Activated CD8-positive, alpha-beta T cell treated with anti-CD3 and anti-CD28 coated beads for 36 hours (primary cell): ENCODE measurements at regions not wholly inside any gene's neighbourhood (a gene's known extent, or its start where the extent isn't known, plus 50 kb on each side); places are given as distances from the start of the nearest gene placed in this dataset.

ENCODE experiments used
- ATAC-seq: fragments of 200-7000 bp; cut with Tn5 transposase; one replicate; pipeline ENCODE4 v1.10.0; 2021; ENCODE audit warnings: mild to moderate bottlenecking, moderate library complexity
- CTCF ChIA-PET: fragments of 350-600 bp; sonication (Branson Sonifier 250); formaldehyde crosslinking; loops from one replicate; lab custom pipeline; 2021; ENCODE audit warnings: antibody characterized with exemption; lab: Charles Lee
- POLR2A ChIA-PET: fragments of 350-600 bp; sonication (Branson Sonifier 250); formaldehyde crosslinking; loops from one replicate; lab custom pipeline; 2021; ENCODE audit warnings: antibody characterized with exemption; lab: Charles Lee
- DNase-seq: peaks from one replicate; pipeline ENCODE4 v3.0.0-alpha.2; 2020
- H3K27ac Mint-ChIP-seq: one replicate; pipeline ENCODE4 v1.8.0; 2021; ENCODE audit warnings: mild to moderate bottlenecking, mixed read lengths
- H3K27me3 Mint-ChIP-seq: one replicate; pipeline ENCODE4 v1.8.0; 2021; ENCODE audit warnings: mixed read lengths
- H3K36me3 Mint-ChIP-seq: one replicate; pipeline ENCODE4 v1.8.0; 2021; ENCODE audit warnings: low read depth, mixed read lengths
- H3K4me1 Mint-ChIP-seq: one replicate; pipeline ENCODE4 v1.8.0; 2021; ENCODE audit warnings: low read depth, mixed read lengths
- H3K4me3 Mint-ChIP-seq: one replicate; pipeline ENCODE4 v1.8.0; 2021; ENCODE audit warnings: mild to moderate bottlenecking, moderate library complexity, mixed read lengths
- H3K9me3 Mint-ChIP-seq: one replicate; pipeline ENCODE4 v1.8.0; 2021; ENCODE audit warnings: mixed read lengths
- intact Hi-C: fragments of 100-400 bp; cut with micrococcal nuclease; formaldehyde crosslinking; loops from one replicate; pipeline ENCODE4 v1.10.0; 2022
- TF ChIP-seq, protein P1 (sequence below): fragments of 200-600 bp; IDR thresholded peaks from one replicate; pipeline ENCODE4 v1.8.0; 2022; ENCODE audit warnings: antibody characterized with exemption, mild to moderate bottlenecking

- TF ChIP-seq, protein P1, sequence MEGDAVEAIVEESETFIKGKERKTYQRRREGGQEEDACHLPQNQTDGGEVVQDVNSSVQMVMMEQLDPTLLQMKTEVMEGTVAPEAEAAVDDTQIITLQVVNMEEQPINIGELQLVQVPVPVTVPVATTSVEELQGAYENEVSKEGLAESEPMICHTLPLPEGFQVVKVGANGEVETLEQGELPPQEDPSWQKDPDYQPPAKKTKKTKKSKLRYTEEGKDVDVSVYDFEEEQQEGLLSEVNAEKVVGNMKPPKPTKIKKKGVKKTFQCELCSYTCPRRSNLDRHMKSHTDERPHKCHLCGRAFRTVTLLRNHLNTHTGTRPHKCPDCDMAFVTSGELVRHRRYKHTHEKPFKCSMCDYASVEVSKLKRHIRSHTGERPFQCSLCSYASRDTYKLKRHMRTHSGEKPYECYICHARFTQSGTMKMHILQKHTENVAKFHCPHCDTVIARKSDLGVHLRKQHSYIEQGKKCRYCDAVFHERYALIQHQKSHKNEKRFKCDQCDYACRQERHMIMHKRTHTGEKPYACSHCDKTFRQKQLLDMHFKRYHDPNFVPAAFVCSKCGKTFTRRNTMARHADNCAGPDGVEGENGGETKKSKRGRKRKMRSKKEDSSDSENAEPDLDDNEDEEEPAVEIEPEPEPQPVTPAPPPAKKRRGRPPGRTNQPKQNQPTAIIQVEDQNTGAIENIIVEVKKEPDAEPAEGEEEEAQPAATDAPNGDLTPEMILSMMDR: no peak
- H3K27me3 Mint-ChIP-seq: peaks cover 18% of the 10 kb centered on the region
- H3K4me3 Mint-ChIP-seq: no peak overlapping the region
- no peak for DNase-seq
- ChIA-PET POLR2A (no interaction called here), CTCF (interaction anchor here (1.3 kb wide), 1 partner anchor 40 kb away, joined by 6 read pairs; no protein-coding TSS in a partner anchor)
- no peaks in the 10 kb centered on the region for H3K4me1 Mint-ChIP-seq
- no peaks in the 10 kb centered on the region for H3K9me3 Mint-ChIP-seq
- no peak for ATAC-seq
- H3K27ac Mint-ChIP-seq: no peak overlapping the region
- no peaks in the 10 kb centered on the region for H3K36me3 Mint-ChIP-seq
- intact Hi-C loops: no loop called here
Measured at GRCh38 chr5:113652161-113652560, 138.7 kb downstream of the YTHDC2 start.

- intact Hi-C loops: no loop called here
- ATAC-seq (no peak), DNase-seq (no peak)
- Mint-ChIP-seq H3K9me3 (no peaks in the 10 kb centered on the region), H3K36me3 (no peaks in the 10 kb centered on the region), H3K4me1 (no peaks in the 10 kb centered on the region), H3K4me3 (no peak overlapping the region), H3K27me3 (peaks cover 4% of the 10 kb centered on the region), H3K27ac (no peak overlapping the region)
- TF ChIP-seq, protein P1: no peak
- ChIA-PET POLR2A (no interaction called here), CTCF (no interaction called here)
Measured at GRCh38 chr5:113654828-113655227, 141.3 kb downstream of the YTHDC2 start.

DNA sequence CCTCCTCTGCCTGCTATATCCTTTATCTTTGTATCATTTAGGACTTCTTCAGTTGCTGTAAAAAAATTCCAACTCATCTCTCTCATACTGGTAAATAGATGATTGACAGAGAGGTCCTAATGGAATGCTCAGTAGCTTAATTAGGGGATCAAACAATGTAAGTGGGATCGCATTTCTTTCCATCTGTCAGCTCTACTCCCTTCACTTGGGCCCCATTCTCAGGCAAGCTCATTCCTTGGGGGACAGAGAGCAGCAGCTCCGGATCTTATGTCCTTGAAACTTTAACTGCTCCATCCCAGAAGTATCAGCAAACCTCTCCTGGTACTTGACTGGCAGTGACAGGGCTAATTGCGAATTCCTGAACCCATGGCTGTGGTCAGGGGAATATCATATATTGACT, 146.7 kb downstream of the YTHDC2 start:
- ChIA-PET POLR2A (no interaction called here), CTCF (interaction anchor here (0.8 to 6.0 kb wide), 3 partner anchors 10 to 48 kb away, joined by 3 to 52 read pairs (median 4); no protein-coding TSS in a partner anchor)
- no peak overlapping the region for H3K27ac Mint-ChIP-seq
- H3K36me3 Mint-ChIP-seq: no peaks in the 10 kb centered on the region
- ATAC-seq: no peak
- no peak overlapping the region for H3K4me3 Mint-ChIP-seq
- no peaks in the 10 kb centered on the region for H3K9me3 Mint-ChIP-seq
- DNase-seq: no peak
- no peaks in the 10 kb centered on the region for H3K4me1 Mint-ChIP-seq
- TF ChIP-seq, protein P1: no peak
- peaks cover 22% of the 10 kb centered on the region for H3K27me3 Mint-ChIP-seq
- intact Hi-C loops: no loop called here

DNA sequence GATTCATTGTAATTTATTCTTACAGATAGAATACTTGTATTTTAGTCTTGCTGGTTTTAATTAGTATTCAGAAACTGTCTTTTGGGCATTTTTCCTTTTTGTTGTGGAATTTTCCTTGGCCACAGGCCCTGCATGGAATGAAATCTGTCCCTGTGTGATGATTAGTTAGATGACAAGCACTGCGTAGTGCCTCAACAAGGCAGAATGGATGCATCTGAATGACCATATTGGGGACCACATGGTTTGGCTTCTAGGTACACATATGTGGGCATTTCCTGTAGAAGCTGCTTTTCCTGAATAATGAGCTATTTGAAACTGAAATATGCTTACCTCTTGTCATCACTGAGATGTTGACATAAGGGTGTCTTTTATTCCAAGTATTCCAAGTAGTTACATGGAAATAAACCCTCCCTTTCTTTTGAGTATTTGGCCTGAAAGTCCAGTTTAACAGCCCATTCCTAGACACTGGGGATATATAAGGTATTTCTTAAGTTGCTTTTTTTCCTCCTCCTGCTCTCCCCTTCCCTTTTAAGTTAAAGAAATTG, 147.3 kb downstream of the YTHDC2 start:
- Mint-ChIP-seq H3K36me3 (no peaks in the 10 kb centered on the region), H3K27me3 (peaks cover 25% of the 10 kb centered on the region), H3K27ac (no peak overlapping the region), H3K4me1 (no peaks in the 10 kb centered on the region), H3K4me3 (no peak overlapping the region), H3K9me3 (no peaks in the 10 kb centered on the region)
- DNase-seq (no peak), ATAC-seq (no peak)
- POLR2A ChIA-PET: no interaction called here
- intact Hi-C loops: no loop called here
- CTCF ChIA-PET: interaction anchor here (1.8 to 6.0 kb wide), 2 partner anchors 18 to 49 kb away, joined by 4 to 52 read pairs; no protein-coding TSS in a partner anchor
- TF ChIP-seq, protein P1: no peak

DNA sequence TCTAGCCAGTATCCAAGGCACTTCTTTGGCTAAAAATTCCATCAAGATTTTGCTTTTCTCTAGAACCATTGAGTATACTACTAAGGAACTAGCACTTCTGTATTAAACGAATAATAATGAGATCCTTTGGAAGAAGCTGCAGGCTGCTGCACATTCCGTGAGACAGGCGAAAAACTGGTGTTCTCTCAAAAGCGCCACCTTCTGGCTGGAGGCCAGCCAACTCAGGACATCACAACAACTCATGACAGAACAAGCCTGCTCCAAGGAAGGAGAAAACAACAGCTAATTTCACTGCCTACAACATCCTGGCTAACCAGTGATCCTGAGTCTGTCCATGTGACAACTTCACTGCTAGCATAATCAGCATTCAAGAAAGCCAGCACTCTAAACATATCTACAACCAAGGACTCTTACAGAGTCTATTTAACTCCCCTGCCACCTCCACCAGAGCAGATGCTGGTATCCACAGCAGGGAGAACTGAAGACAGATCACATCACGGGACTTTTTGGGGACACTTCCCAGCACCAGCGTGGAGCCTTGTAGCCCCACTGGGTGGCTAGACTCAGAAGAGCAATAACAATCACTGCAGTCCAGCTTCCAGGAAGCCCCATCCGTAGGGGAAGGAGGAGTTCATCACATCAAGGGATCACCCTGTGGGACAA, 150.5 kb downstream of the YTHDC2 start:
- TF ChIP-seq, protein P1: peak; percentile 45
- ChIA-PET CTCF (interaction anchor here (0.9 to 6.0 kb wide), 7 partner anchors 9 to 56 kb away, joined by 3 to 52 read pairs (median 3); no protein-coding TSS in a partner anchor), POLR2A (no interaction called here)
- Mint-ChIP-seq H3K27ac (no peak overlapping the region), H3K36me3 (no peaks in the 10 kb centered on the region), H3K27me3 (peaks cover 34% of the 10 kb centered on the region), H3K9me3 (no peaks in the 10 kb centered on the region), H3K4me3 (no peak overlapping the region), H3K4me1 (no peaks in the 10 kb centered on the region)
- DNase-seq: peak; percentile 59
- intact Hi-C loops: loop anchor here (2.0 kb wide), 1 partner anchor 51 kb away; no protein-coding TSS in a partner anchor
- no peak for ATAC-seq
